Activated gamma-delta T cell treated with anti-CD3 and anti-CD28 coated beads, Interleukin-2, amount 50 U/mL, for 16 hours (primary cell): ENCODE measurements at regions not wholly inside any gene's neighbourhood (a gene's known extent, or its start where the extent isn't known, plus 50 kb on each side); places are given as distances from the start of the nearest gene placed in this dataset.
"Not testable (repeated sequence)": the region's sequence is repeated elsewhere in the genome, so short reads cannot be mapped to it uniquely, and the experiment has no call there.

Experiments used
- DNase-seq: peaks from one replicate; pipeline ENCODE4 v3.0.0-alpha.2; 2020; ENCODE audit warnings: low read depth

GRCh38 chr4:124053872-124054538, 657.4 kb downstream of the SPRY1 start:
- no peak for DNase-seq

DNA sequence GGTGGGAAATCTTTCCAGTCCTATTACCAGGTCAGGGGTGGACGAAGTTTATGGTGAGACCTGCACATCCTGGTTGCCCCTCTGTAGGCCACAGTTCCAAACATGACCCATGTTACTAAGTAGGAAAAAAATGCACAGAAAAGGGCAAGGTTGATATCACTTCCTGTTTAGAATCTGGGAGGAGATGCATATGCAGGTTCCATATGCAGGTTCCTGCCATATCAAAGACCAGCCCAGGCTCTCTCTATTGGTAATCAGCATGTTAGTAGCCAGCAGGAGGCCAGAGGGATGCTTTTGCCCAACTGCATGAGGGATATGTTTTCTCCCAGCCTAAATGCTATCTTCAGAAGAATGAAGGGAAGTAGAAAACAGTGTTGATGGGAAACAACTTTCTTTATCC, 657.2 kb downstream of the ANKRD50 start:
- no peak for DNase-seq

- DNase-seq = no peak
These were observed 656.6 kb downstream of the ANKRD50 start for GRCh38 chr4:124055896-124056295.

DNA sequence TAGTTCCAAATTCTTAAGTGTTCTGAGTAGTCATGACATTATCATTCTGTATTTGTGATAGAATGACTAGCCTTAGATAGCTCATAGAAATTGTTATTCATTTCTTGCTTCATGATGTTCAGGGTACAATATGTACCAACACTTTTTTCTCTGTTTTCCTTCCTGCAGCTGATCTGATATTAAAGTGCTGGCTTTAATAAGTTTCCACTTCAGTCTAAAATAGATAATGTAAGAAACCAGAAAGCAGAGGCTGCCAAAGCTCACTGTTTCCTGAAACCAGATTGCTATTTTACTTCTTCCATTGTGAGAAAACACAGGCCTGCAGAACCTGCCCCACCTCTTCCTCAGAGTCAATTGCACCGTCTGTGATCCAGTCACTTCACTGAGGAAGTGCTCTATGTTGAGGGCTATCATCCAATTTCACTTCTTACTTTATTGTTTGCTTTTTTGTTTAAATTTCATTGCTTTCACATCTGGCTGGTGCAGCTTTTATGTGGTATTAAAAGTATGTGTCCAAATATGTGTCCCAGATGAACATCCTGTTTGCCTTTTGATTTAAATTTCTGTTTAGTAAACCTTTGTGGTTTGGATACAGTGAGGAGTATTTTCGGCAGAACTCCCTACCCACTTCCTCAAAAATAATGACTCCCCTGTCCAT, 652.1 kb downstream of the ANKRD50 start:
- DNase-seq = no peak

GRCh38 chr4:124061413-124061812, 651.1 kb downstream of the ANKRD50 start:
- no peak for DNase-seq

DNA sequence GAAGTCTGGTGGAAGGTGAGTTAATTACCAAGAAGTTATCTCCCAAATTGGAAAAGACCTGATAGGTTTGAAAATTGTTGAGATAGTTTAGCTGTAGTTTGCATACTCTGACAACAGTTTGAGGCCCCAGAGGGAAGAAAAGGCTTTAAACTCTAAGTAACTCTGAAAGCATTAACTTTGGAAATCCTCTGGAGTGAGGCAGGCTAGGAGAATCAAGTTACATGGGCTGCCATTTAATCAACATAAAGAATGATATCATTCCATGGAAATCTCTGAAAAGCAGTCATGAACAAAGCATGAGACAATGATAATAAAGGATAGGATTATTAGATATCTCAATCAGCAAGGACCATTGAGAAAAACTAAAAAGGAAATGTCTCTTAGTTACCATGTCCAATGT, 647.1 kb downstream of the ANKRD50 start:
- no peak for DNase-seq

DNA sequence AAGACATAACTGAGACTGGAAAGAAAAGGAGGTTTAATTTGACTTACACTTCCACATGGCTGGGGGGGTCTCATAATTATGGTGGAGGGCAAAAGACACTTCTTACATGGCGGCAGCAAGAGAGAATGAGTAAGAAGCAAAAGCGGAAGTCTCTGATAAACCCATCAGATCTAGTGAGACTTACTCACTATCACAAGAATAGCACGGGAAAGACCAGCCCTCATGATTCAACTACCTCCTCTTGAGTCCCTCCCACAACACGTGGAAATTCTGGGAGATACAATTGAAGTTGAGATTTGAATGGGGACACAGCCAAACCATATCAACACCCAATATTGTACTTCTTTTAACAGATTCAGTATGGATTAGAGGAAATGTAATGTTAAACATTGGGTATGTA, 646.6 kb downstream of the ANKRD50 start:
- DNase-seq = no peak

DNA sequence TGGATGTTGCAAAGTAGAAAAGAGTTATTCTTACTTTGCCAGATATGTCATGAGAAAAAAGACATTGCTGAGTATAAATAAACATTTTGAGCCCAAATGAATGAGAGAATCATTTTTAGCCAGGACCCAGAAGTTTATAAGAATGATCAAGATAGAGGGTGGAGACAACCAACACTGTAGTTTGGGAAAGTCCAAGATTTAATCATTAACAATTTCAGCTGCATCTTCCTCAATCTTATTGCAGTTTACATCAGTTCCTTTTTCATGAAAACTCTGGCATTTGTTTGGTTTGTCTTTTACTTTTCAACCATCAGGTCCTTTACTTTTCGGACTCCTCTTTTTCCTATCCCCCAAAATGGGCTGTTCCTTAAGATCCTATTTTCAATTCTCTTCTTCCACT, 645.9 kb downstream of the ANKRD50 start:
- DNase-seq = no peak

DNA sequence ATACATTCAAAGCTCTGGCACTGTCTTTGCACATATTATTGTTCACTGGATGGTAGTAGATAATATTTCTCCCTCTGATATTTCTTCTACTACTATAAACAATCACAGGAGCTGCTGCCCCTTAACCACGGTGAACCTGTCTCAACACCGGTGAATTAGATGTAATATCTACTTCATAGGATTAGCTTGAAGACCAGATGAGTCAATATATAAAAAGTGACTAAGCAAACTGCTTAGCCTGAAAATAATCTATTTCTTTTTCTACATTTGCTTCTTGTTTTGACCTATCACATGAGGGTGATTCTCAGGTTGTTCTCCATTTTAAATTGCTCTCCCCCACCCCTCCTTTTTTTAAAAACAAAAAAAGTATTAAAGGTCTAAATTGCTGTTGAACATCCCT, 645.5 kb downstream of the ANKRD50 start:
- no peak for DNase-seq

GRCh38 chr4:124070688-124071484, 641.6 kb downstream of the ANKRD50 start:
- no peak for DNase-seq

GRCh38 chr4:124075276-124075675, 637.3 kb downstream of the ANKRD50 start:
- not testable (repeated sequence) for DNase-seq

GRCh38 chr4:124079174-124079780, 633.3 kb downstream of the ANKRD50 start:
- no peak for DNase-seq

DNA sequence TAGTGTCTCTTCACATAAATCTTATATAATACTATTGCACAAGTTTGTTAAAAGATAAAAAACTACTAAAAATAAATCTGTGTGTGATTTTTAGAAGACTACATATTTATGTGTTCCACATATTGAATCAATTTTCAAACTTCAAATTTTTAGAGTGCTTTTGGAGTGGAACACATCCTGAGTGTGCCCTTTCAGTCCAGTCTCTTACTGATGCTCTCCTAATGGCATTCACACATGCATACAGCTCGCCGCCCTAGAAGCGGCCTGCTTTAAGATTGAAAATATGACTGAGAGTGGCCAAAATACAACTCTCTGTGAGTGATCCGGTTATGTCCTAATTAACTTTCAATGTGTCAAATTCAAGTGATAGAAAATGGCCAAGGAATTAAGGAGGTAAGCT, 628.8 kb downstream of the ANKRD50 start:
- DNase-seq = no peak

- no peak for DNase-seq
These were observed 626.9 kb downstream of the ANKRD50 start for GRCh38 chr4:124085561-124086180.

GRCh38 chr4:124090021-124090420, 622.5 kb downstream of the ANKRD50 start:
- DNase-seq = no peak

DNA sequence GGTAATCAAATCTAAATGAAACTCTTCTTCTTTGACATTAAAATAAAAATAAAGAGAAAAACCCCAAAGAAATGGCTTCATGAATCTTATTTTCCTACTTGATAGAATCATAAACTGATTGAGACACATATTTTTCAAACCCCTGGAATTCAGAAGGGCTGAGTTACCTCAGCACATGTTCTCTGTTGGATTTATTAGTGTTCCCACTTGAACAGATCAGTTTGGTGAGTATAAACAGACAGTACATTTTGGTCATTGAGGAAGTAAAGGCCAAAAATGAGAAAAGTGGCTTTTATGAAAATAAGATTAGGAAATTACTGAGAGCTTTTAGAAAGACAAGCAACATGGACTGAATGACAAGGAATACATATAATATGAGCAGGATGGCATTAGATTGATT, 620.4 kb downstream of the ANKRD50 start:
- no peak for DNase-seq

GRCh38 chr4:124092541-124092984, 620.0 kb downstream of the ANKRD50 start:
- DNase-seq = no peak

GRCh38 chr4:124095621-124096020, 616.9 kb downstream of the ANKRD50 start:
- no peak for DNase-seq

DNA sequence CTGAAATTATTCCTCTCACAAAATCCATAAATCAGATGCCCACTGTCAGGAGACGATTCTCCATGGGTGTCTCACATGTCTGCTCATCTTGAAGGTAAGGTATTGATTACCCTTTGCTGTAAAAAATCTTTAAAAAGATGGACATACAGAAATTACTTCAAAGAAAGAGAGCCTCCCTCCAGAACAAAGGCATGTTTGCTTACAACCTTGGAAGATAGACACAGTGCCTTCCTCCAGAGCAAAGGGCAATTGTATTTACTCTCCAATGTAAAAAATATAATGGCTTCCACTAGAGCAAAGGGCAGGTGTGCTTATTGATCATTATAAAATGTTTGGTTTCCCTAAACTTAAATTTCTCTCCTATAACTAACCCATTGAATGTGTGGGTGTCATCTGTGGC, 616.2 kb downstream of the ANKRD50 start:
- DNase-seq = no peak

DNA sequence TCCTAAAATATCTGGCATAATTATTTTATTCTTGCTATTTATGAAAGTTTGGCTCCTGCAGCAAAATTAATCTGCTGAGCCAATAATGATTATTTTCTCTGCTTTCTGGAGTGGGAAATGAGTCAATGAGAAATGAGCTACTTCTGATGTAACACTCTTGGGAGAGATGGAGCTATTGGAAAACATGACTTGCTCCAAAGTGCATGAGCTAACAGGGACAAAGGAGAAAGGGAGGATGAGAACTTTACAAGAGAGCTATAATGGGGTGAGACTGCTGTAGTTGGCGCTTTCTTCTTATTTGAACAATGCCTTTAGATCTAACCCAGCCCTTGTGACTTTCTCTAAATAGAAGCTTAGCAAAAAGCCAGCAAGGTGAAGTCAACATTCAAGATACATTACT, 615.1 kb downstream of the ANKRD50 start:
- no peak for DNase-seq

GRCh38 chr4:124104101-124104500, 608.4 kb downstream of the ANKRD50 start:
- no peak for DNase-seq

GRCh38 chr4:124104628-124105027, 607.9 kb downstream of the ANKRD50 start:
- DNase-seq = no peak
